Tibial nerve (tissue), 4 donors: ENCODE measurements at regions not wholly inside any gene's neighbourhood (a gene's known extent, or its start where the extent isn't known, plus 50 kb on each side); places are given as distances from the start of the nearest gene placed in this dataset.

ENCODE experiments used
- DNase-seq, 2 donors: peaks; one replicate each; pipeline ENCODE4 v3.0.0-alpha.2; 2019; ENCODE audit warnings: low spot score in 2 of 2
- H3K27ac ChIP-seq, 4 donors: fragments of 200-600 bp; sonication (generic) in 3 of 4; one replicate each; pipeline ENCODE4 v1.5.1; 2017 to 2019; ENCODE audit warnings: mild to moderate bottlenecking in 1 of 4
- H3K27me3 ChIP-seq, 2 donors: fragments of 200-600 bp; sonication (generic) in 1 of 2; one replicate each; pipeline versions ENCODE4 v1.5.1 to v1.6.0; 2017 to 2019
- H3K36me3 ChIP-seq, 3 donors: fragments of 200-600 bp; sonication (generic); one replicate each; pipeline ENCODE4 v1.5.1; 2018 to 2019
- H3K4me1 ChIP-seq, 4 donors: fragments of 200-600 bp; sonication (generic) in 3 of 4; one replicate each; pipeline ENCODE4 v1.5.1; 2017 to 2019
- H3K4me3 ChIP-seq, 4 donors: fragments of 200-600 bp; sonication (generic) in 3 of 4; one replicate each; pipeline ENCODE4 v1.5.1; 2017 to 2019; ENCODE audit warnings: mild to moderate bottlenecking in 1 of 4, moderate library complexity in 1 of 4
- H3K9me3 ChIP-seq, 4 donors: fragments of 200-600 bp; sonication (generic) in 3 of 4; one replicate each; pipeline ENCODE4 v1.5.1; 2017 to 2019
- CTCF ChIP-seq, 5 experiments: fragments of 200-600 bp in 3 of 5; fragments of 450-650 bp in 2 of 5; sonication (generic) in 3 of 5; IDR thresholded peaks; one replicate each; pipeline ENCODE4 v1.5.1; 2016 to 2019; ENCODE audit warnings: antibody characterized with exemption in 5 of 5, mild to moderate bottlenecking in 3 of 5, moderate library complexity in 2 of 5
- EP300 ChIP-seq, 2 donors: sonication (generic); formaldehyde crosslinking; IDR thresholded peaks; one replicate each; pipeline ENCODE4 v1.6.1; 2017; ENCODE audit warnings: antibody characterized with exemption in 2 of 2, mild to moderate bottlenecking in 1 of 2
- POLR2A ChIP-seq, 2 donors: fragments of 450-650 bp; IDR thresholded peaks; one replicate each; pipeline ENCODE4 v1.6.1; 2017; ENCODE audit warnings: antibody characterized with exemption in 2 of 2, mild to moderate bottlenecking in 2 of 2, moderate library complexity in 2 of 2
- WGBS, 2 donors: methylation state at CpG; one replicate each; pipeline ENCODE4 v1.1.5; 2018; 5-methylcytosine and 5-hydroxymethylcytosine counted together

- Histone ChIP-seq H3K36me3 (no peaks in the 10 kb centered on the region), H3K4me1 (no peaks in the 10 kb centered on the region), H3K4me3 (no peak overlapping the region), H3K27ac (no peak overlapping the region), H3K9me3 (no peaks in the 10 kb centered on the region), H3K27me3 (no peaks in the 10 kb centered on the region)
- TF ChIP-seq POLR2A (IDR thresholded peaks at IDR 0.05) (no peak), CTCF (IDR thresholded peaks at IDR 0.05) (peak in 1 of 5 experiments; percentile 10)
- peak in 1 of 2 donors; percentile 9 for DNase-seq
- WGBS, 2 donors, result 52 to 59% methylated on average over 1 of the region's 1 CpG
Measured at GRCh38 chr10:105691811-105692210, 1050.7 kb downstream of the SORCS3 start.

- H3K4me3 ChIP-seq, result no peak overlapping the region
- no peaks in the 10 kb centered on the region for H3K4me1 ChIP-seq
- H3K27ac ChIP-seq, result no peak overlapping the region
- 81 to 83% methylated on average over 3 of the region's 3 CpGs for WGBS, 2 donors
- no peak for DNase-seq
- H3K9me3 ChIP-seq, result peaks cover 0 to 25% (median 2%) of the 10 kb centered on the region in 4 donors
- no peaks in the 10 kb centered on the region for H3K36me3 ChIP-seq
- H3K27me3 ChIP-seq, result no peaks in the 10 kb centered on the region
- TF ChIP-seq POLR2A (IDR thresholded peaks at IDR 0.05) (no peak), CTCF (IDR thresholded peaks at IDR 0.05) (no peak), EP300 (IDR thresholded peaks at IDR 0.05) (no peak)
Measured at GRCh38 chr10:105682911-105683310, 1041.8 kb downstream of the SORCS3 start.

GRCh38 chr10:105681051-105681450 lies 1040.0 kb downstream of the SORCS3 start:
- Histone ChIP-seq H3K9me3 (peaks cover 0 to 35% (median 2%) of the 10 kb centered on the region in 4 donors), H3K4me1 (no peaks in the 10 kb centered on the region), H3K27ac (no peak overlapping the region), H3K36me3 (no peaks in the 10 kb centered on the region), H3K27me3 (no peaks in the 10 kb centered on the region), H3K4me3 (no peak overlapping the region)
- no peak for DNase-seq
- no peak for TF ChIP-seq CTCF (IDR thresholded peaks at IDR 0.05)
- WGBS, 2 donors, result 28 to 29% methylated on average over 5 of the region's 5 CpGs

GRCh38 chr10:105679781-105680180 lies 1038.7 kb downstream of the SORCS3 start:
- no peak for TF ChIP-seq POLR2A (IDR thresholded peaks at IDR 0.05)
- TF ChIP-seq CTCF (IDR thresholded peaks at IDR 0.05), result no peak
- no peak for TF ChIP-seq EP300 (IDR thresholded peaks at IDR 0.05)
- H3K27me3 ChIP-seq, result no peaks in the 10 kb centered on the region
- H3K9me3 ChIP-seq, result peaks cover 0 to 39% (median 2%) of the 10 kb centered on the region in 4 donors
- 42 to 47% methylated on average over 1 of the region's 1 CpG for WGBS, 2 donors
- no peak overlapping the region for H3K4me3 ChIP-seq
- H3K36me3 ChIP-seq, result no peaks in the 10 kb centered on the region
- H3K27ac ChIP-seq, result no peak overlapping the region
- no peaks in the 10 kb centered on the region for H3K4me1 ChIP-seq
- no peak for DNase-seq

DNA sequence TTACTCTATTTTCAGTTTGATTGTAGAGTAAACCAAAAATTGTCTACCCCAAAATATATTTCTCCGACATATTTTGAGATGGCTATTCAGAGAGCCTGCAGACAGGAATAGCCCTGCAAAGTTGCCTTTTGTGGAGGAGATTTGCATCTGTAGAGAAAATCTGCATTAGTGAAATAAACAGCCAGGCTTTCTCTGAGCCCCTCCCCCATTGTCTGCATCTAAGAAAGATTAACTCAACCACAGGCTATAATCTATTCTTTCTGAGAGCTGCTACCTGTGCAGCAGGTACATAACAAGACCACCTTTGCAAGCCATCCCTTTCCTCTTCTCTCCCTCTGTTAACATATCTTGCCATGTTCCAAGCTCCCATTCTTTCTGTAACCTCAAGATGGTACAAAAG lies 1034.2 kb downstream of the SORCS3 start:
- H3K36me3 ChIP-seq, result no peaks in the 10 kb centered on the region
- no peak for TF ChIP-seq POLR2A (IDR thresholded peaks at IDR 0.05)
- TF ChIP-seq CTCF (IDR thresholded peaks at IDR 0.05), result no peak
- no peak for TF ChIP-seq EP300 (IDR thresholded peaks at IDR 0.05)
- peaks cover 0 to 40% (median 2%) of the 10 kb centered on the region in 4 donors for H3K9me3 ChIP-seq
- no peak overlapping the region for H3K4me3 ChIP-seq
- no peaks in the 10 kb centered on the region for H3K27me3 ChIP-seq
- H3K4me1 ChIP-seq, result no peaks in the 10 kb centered on the region
- 78 to 82% methylated on average over 1 of the region's 1 CpG for WGBS, 2 donors
- no peak for DNase-seq
- H3K27ac ChIP-seq, result no peak overlapping the region
